Lower lobe of right lung (tissue), 2 donors: ENCODE measurements at regions not wholly inside any gene's neighbourhood (a gene's known extent, or its start where the extent isn't known, plus 50 kb on each side); places are given as distances from the start of the nearest gene placed in this dataset.

Experiments used
- ATAC-seq, 2 donors: fragments of 200-7000 bp; cut with Tn5 transposase; one replicate each; pipeline ENCODE4 v1.9.1; 2020 to 2022; ENCODE audit warnings: mild to moderate bottlenecking in 2 of 2, moderate library complexity in 2 of 2
- DNase-seq: peaks from one replicate; pipeline ENCODE4 v3.0.0-alpha.2; 2020
- H3K27ac ChIP-seq: fragments of 200-600 bp; one replicate; pipeline ENCODE4 v1.8.0; 2022
- H3K27me3 ChIP-seq: fragments of 200-600 bp; one replicate; pipeline ENCODE4 v1.8.0; 2022; ENCODE audit warnings: low read depth
- H3K36me3 ChIP-seq: fragments of 200-600 bp; one replicate; pipeline ENCODE4 v1.8.0; 2022; ENCODE audit warnings: mild to moderate bottlenecking
- H3K4me1 ChIP-seq: fragments of 200-600 bp; one replicate; pipeline ENCODE4 v1.8.0; 2022
- H3K4me3 ChIP-seq: fragments of 200-600 bp; one replicate; pipeline ENCODE4 v1.8.0; 2022; ENCODE audit warnings: mild to moderate bottlenecking
- H3K9me3 ChIP-seq: fragments of 200-600 bp; one replicate; pipeline ENCODE4 v1.8.0; 2022
- CTCF ChIP-seq: fragments of 200-600 bp; IDR thresholded peaks from one replicate; pipeline ENCODE4 v1.8.0; 2022; ENCODE audit warnings: antibody characterized with exemption, mild to moderate bottlenecking
- intact Hi-C: fragments of 100-400 bp; cut with DNase I; formaldehyde crosslinking; loops from one replicate; pipeline ENCODE4 v1.11.0; 2022
- donor health status: DM: no; HTN: yes; CAD: no; lungs with severe emphysema.

GRCh38 chr6:50921968-50922367 lies 103.3 kb downstream of the TFAP2B start:
- no peak for ATAC-seq
- no peak overlapping the region for H3K27ac ChIP-seq
- DNase-seq = no peak
- no peak for TF ChIP-seq CTCF
- intact Hi-C loops = no loop called here
- H3K4me1 ChIP-seq = no peaks in the 10 kb centered on the region
- no peaks in the 10 kb centered on the region for H3K27me3 ChIP-seq
- H3K4me3 ChIP-seq = no peak overlapping the region
- no peaks in the 10 kb centered on the region for H3K36me3 ChIP-seq
- H3K9me3 ChIP-seq = peaks cover 3% of the 10 kb centered on the region

- no peak for ATAC-seq
- no peak overlapping the region for H3K27ac ChIP-seq
- H3K36me3 ChIP-seq = no peaks in the 10 kb centered on the region
- no peak for DNase-seq
- H3K4me3 ChIP-seq = no peak overlapping the region
- H3K27me3 ChIP-seq = no peaks in the 10 kb centered on the region
- intact Hi-C loops = no loop called here
- no peaks in the 10 kb centered on the region for H3K4me1 ChIP-seq
- TF ChIP-seq CTCF = no peak
- peaks cover 3% of the 10 kb centered on the region for H3K9me3 ChIP-seq
These were observed 104.2 kb downstream of the TFAP2B start for GRCh38 chr6:50922579-50923525.

GRCh38 chr6:50924758-50925157 lies 106.1 kb downstream of the TFAP2B start:
- intact Hi-C loops = no loop called here
- Histone ChIP-seq H3K9me3 (peaks cover 3% of the 10 kb centered on the region), H3K4me3 (no peak overlapping the region), H3K4me1 (no peaks in the 10 kb centered on the region), H3K36me3 (no peaks in the 10 kb centered on the region), H3K27me3 (no peaks in the 10 kb centered on the region), H3K27ac (no peak overlapping the region)
- no peak for ATAC-seq
- no peak for TF ChIP-seq CTCF
- no peak for DNase-seq

- Histone ChIP-seq H3K36me3 (no peaks in the 10 kb centered on the region), H3K27ac (no peak overlapping the region), H3K9me3 (peaks cover 3% of the 10 kb centered on the region), H3K4me3 (no peak overlapping the region), H3K27me3 (no peaks in the 10 kb centered on the region), H3K4me1 (no peaks in the 10 kb centered on the region)
- DNase-seq (no peak), ATAC-seq (no peak)
- intact Hi-C loops = no loop called here
- TF ChIP-seq CTCF = no peak
These were observed 106.9 kb downstream of the TFAP2B start for GRCh38 chr6:50925548-50925947.

GRCh38 chr6:50925981-50926380 lies 107.3 kb downstream of the TFAP2B start:
- peaks cover 3% of the 10 kb centered on the region for H3K9me3 ChIP-seq
- DNase-seq = no peak
- no peaks in the 10 kb centered on the region for H3K27me3 ChIP-seq
- no peak overlapping the region for H3K27ac ChIP-seq
- no peak for TF ChIP-seq CTCF
- H3K4me1 ChIP-seq = no peaks in the 10 kb centered on the region
- H3K36me3 ChIP-seq = no peaks in the 10 kb centered on the region
- H3K4me3 ChIP-seq = no peak overlapping the region
- ATAC-seq = no peak
- intact Hi-C loops = no loop called here
